H9 (cell line): ENCODE measurements at regions not wholly inside any gene's neighbourhood (a gene's known extent, or its start where the extent isn't known, plus 50 kb on each side); places are given as distances from the start of the nearest gene placed in this dataset.

Source experiments
- DNase-seq: peaks from one replicate; pipeline ENCODE4 v3.0.0-alpha.2; 2017
- H2AFZ ChIP-seq: one replicate; pipeline ENCODE4 v1.6.1; 2013; ENCODE audit warnings: mild to moderate bottlenecking, low read length, control low read depth, moderate library complexity
- H2AK5ac ChIP-seq: 2 replicates; pipeline ENCODE4 v1.6.1; 2013; ENCODE audit warnings: low read length, control low read depth, mixed read lengths; ENCODE audit not compliant: insufficient read length
- H2BK120ac ChIP-seq: one replicate; pipeline ENCODE4 v1.6.1; 2013; ENCODE audit warnings: low read depth, mild to moderate bottlenecking, low read length, control low read depth, inconsistent platforms; ENCODE audit not compliant: poor library complexity, severe bottlenecking
- H2BK12ac ChIP-seq: 2 replicates; pipeline ENCODE4 v1.6.1; 2013; ENCODE audit warnings: low read length, control low read depth, mixed read lengths, low read depth; ENCODE audit not compliant: insufficient read length
- H2BK15ac ChIP-seq: 2 replicates; pipeline ENCODE4 v1.6.1; 2013; ENCODE audit warnings: low read depth, low read length, control low read depth
- H2BK20ac ChIP-seq: one replicate; pipeline ENCODE4 v1.6.1; 2013; ENCODE audit warnings: low read depth, mild to moderate bottlenecking, low read length, control low read depth, inconsistent platforms; ENCODE audit not compliant: poor library complexity, severe bottlenecking
- H2BK5ac ChIP-seq: 2 replicates; pipeline ENCODE4 v1.6.1; 2013; ENCODE audit warnings: low read length, control low read depth, mixed read lengths; ENCODE audit not compliant: insufficient read length
- H3K14ac ChIP-seq: 2 replicates; pipeline ENCODE4 v1.6.1; 2013; ENCODE audit warnings: low read length, control low read depth; ENCODE audit not compliant: insufficient read depth
- H3K18ac ChIP-seq: 2 replicates; pipeline ENCODE4 v1.6.1; 2013; ENCODE audit warnings: low read depth, mild to moderate bottlenecking, mixed read lengths, low read length, control low read depth; ENCODE audit not compliant: insufficient read length
- H3K23ac ChIP-seq: 2 replicates; pipeline ENCODE4 v1.6.1; 2013; ENCODE audit warnings: low read length, control low read depth, mixed read lengths, low read depth; ENCODE audit not compliant: insufficient read length
- H3K23me2 ChIP-seq: 2 replicates; pipeline ENCODE4 v1.6.1; 2013; ENCODE audit warnings: low read depth, mild to moderate bottlenecking, mixed read lengths, low read length, control low read depth; ENCODE audit not compliant: insufficient read length, poor library complexity, severe bottlenecking
- H3K27ac ChIP-seq: 2 replicates; pipeline ENCODE4 v1.5.1; 2013; ENCODE audit warnings: low read length, control low read depth, mixed read lengths, low read depth; ENCODE audit not compliant: insufficient read length
- H3K27me3 ChIP-seq: 2 replicates; pipeline ENCODE4 v1.6.1; 2013; ENCODE audit warnings: low read length, control low read depth, inconsistent platforms; ENCODE audit not compliant: insufficient read depth
- H3K4ac ChIP-seq: 2 replicates; pipeline ENCODE4 v1.6.1; 2013; ENCODE audit warnings: low read depth, mild to moderate bottlenecking, control low read depth, inconsistent platforms, low read length, moderate library complexity
- H3K4me1 ChIP-seq: 2 replicates; pipeline ENCODE4 v1.6.1; 2013; ENCODE audit warnings: low read length, control low read depth, inconsistent platforms; ENCODE audit not compliant: insufficient read depth
- H3K4me2 ChIP-seq: 2 replicates; pipeline ENCODE4 v1.6.1; 2013; ENCODE audit warnings: low read length, control low read depth, mixed read lengths; ENCODE audit not compliant: insufficient read length, insufficient read depth
- H3K56ac ChIP-seq: 2 replicates; pipeline ENCODE4 v1.6.1; 2013; ENCODE audit warnings: low read depth, mild to moderate bottlenecking, mixed read lengths, low read length, control low read depth; ENCODE audit not compliant: insufficient read length
- H3K79me1 ChIP-seq: 2 replicates; pipeline ENCODE4 v1.6.1; 2013; ENCODE audit warnings: low read depth, mild to moderate bottlenecking, moderate library complexity, low read length, control low read depth, inconsistent platforms; ENCODE audit not compliant: insufficient read depth, poor library complexity, severe bottlenecking
- H3K79me2 ChIP-seq: 2 replicates; pipeline ENCODE4 v1.6.1; 2013; ENCODE audit warnings: low read length, control low read depth, inconsistent platforms; ENCODE audit not compliant: insufficient read depth
- H3K9ac ChIP-seq: 2 replicates; pipeline ENCODE4 v1.6.1; 2013; ENCODE audit warnings: low read length, control low read depth, mixed read lengths; ENCODE audit not compliant: insufficient read length; ENCODE audit errors: extremely low read depth
- H3K9me3 ChIP-seq: one replicate; pipeline ENCODE4 v1.6.1; 2013; ENCODE audit warnings: low read depth, low read length, inconsistent platforms; ENCODE audit not compliant: control insufficient read depth
- H3T11ph ChIP-seq: one replicate; pipeline ENCODE4 v1.6.1; 2013; ENCODE audit warnings: mild to moderate bottlenecking, low read length, control low read depth, inconsistent platforms
- H4K20me1 ChIP-seq: one replicate; pipeline ENCODE4 v1.6.1; 2013; ENCODE audit not compliant: control insufficient read depth, insufficient read length, insufficient read depth
- H4K5ac ChIP-seq: 2 replicates; pipeline ENCODE4 v1.6.1; 2013; ENCODE audit warnings: low read depth, mild to moderate bottlenecking, mixed read lengths, low read length, control low read depth; ENCODE audit not compliant: insufficient read length
- H4K8ac ChIP-seq: replicated peaks from 2 replicates; pipeline ENCODE4 v1.6.1; 2013; ENCODE audit warnings: low read length, control low read depth, mixed read lengths, low read depth; ENCODE audit not compliant: insufficient read length
- H4K91ac ChIP-seq: 2 replicates; pipeline ENCODE4 v1.6.1; 2013; ENCODE audit warnings: low read depth, mild to moderate bottlenecking, moderate library complexity, mixed read lengths, low read length, control low read depth; ENCODE audit not compliant: insufficient read length
- H3K27ac Mint-ChIP-seq, 3 experiments: 2 replicates in 2 of 3; 3 replicates in 1 of 3; pipeline ENCODE4 v1.8.0; 2020 to 2021; ENCODE audit warnings: mixed read lengths in 3 of 3, mild to moderate bottlenecking in 1 of 3, moderate library complexity in 1 of 3
- H3K27me3 Mint-ChIP-seq: 2 replicates; pipeline ENCODE4 v1.8.0; 2021; ENCODE audit warnings: low read depth, mild to moderate bottlenecking, moderate library complexity, mixed read lengths
- H3K36me3 Mint-ChIP-seq, 3 experiments: 2 replicates in 2 of 3; 3 replicates in 1 of 3; pipeline ENCODE4 v1.8.0; 2020 to 2021; ENCODE audit warnings: low read depth in 3 of 3, mixed read lengths in 3 of 3; ENCODE audit not compliant: insufficient read depth in 1 of 3
- H3K4me1 Mint-ChIP-seq, 2 experiments: 2 replicates each; pipeline ENCODE4 v1.8.0; 2020; ENCODE audit warnings: mixed read lengths in 2 of 2
- H3K4me3 Mint-ChIP-seq, 2 experiments: 2 replicates in 1 of 2; 3 replicates in 1 of 2; pipeline ENCODE4 v1.8.0; 2020 to 2021; ENCODE audit warnings: mild to moderate bottlenecking in 2 of 2, mixed read lengths in 2 of 2, moderate library complexity in 1 of 2
- H3K9me3 Mint-ChIP-seq, 2 experiments: 2 replicates in 1 of 2; 3 replicates in 1 of 2; pipeline ENCODE4 v1.8.0; 2020; ENCODE audit warnings: mild to moderate bottlenecking in 2 of 2, mixed read lengths in 2 of 2, moderate library complexity in 1 of 2
- CTCF ChIP-seq: fragments of 200-600 bp; sonication (generic); conservative IDR thresholded peaks from 3 replicates; pipeline ENCODE4 v1.8.0; 2021; ENCODE audit warnings: antibody characterized with exemption, mild to moderate bottlenecking
- WGBS: extraction: QIAGEN DNeasy Blood & Tissue Kit; methylation state at CpG from one replicate; pipeline ENCODE4 v1.1.7; 2013; ENCODE audit warnings: missing lambda C conversion rate, low lambda C conversion rate, mixed read lengths; ENCODE audit not compliant: insufficient read length; ENCODE audit errors: extremely low coverage; 5-methylcytosine and 5-hydroxymethylcytosine counted together

GRCh38 chr10:62937674-62938073 lies 121.5 kb upstream of the EGR2 start:
- Histone ChIP-seq H4K5ac (no peak overlapping the region), H2AK5ac (no peak overlapping the region), H3T11ph (no peak overlapping the region), H3K79me1 (no peaks in the 10 kb centered on the region), H2BK12ac (no peak overlapping the region), H3K4me2 (no peak overlapping the region), H3K9ac (no peak overlapping the region), H2BK120ac (no peak overlapping the region), H2BK20ac (no peak overlapping the region), H3K56ac (no peak overlapping the region), H4K91ac (no peak overlapping the region), H3K4ac (no peak overlapping the region), H2AFZ (no peak overlapping the region), H4K20me1 (no peaks in the 10 kb centered on the region), H3K14ac (no peak overlapping the region), H3K4me1 (no peaks in the 10 kb centered on the region), H2BK5ac (no peak overlapping the region), H3K18ac (no peak overlapping the region), H2BK15ac (no peak overlapping the region), H3K27ac (no peak overlapping the region), H3K79me2 (no peaks in the 10 kb centered on the region), H3K27me3 (no peaks in the 10 kb centered on the region), H3K23me2 (no peaks in the 10 kb centered on the region), H3K23ac (no peak overlapping the region), H4K8ac (no peak overlapping the region), H3K9me3 (no peaks in the 10 kb centered on the region)
- H3K9me3 Mint-ChIP-seq, result no peaks in the 10 kb centered on the region
- no peaks in the 10 kb centered on the region for H3K4me1 Mint-ChIP-seq
- no peak for TF ChIP-seq CTCF
- H3K4me3 Mint-ChIP-seq, result no peak overlapping the region
- H3K27ac Mint-ChIP-seq, result no peak overlapping the region
- H3K27me3 Mint-ChIP-seq, result no peaks in the 10 kb centered on the region
- WGBS, result no CpG with 5 or more reads among the region's 6 CpGs
- no peak for DNase-seq
- no peaks in the 10 kb centered on the region; a peak in 1 of 7 replicates for H3K36me3 Mint-ChIP-seq
